OCI-LY1 (cell line): ENCODE measurements at regions not wholly inside any gene's neighbourhood (a gene's known extent, or its start where the extent isn't known, plus 50 kb on each side); places are given as distances from the start of the nearest gene placed in this dataset.

Source experiments
- CTCF ChIP-seq: fragments of 200-600 bp; sonication (generic), shearing (Covaris generic); IDR thresholded peaks from 2 replicates; pipeline ENCODE4 v1.5.1; 2017; ENCODE audit warnings: mild to moderate bottlenecking, antibody characterized with exemption, low read length, moderate library complexity, mixed read lengths
- EZH2 ChIP-seq: fragments of 200-600 bp; sonication (generic), shearing (Covaris generic); IDR thresholded peaks from 2 replicates; pipeline ENCODE4 v1.8.0; 2017; ENCODE audit warnings: borderline replicate concordance, mixed run types, mild to moderate bottlenecking, antibody characterized with exemption, low read length, moderate library complexity, mixed read lengths

- TF ChIP-seq EZH2: no peak
- no peak for TF ChIP-seq CTCF
Measured at GRCh38 chr7:45447296-45447695, 126.9 kb upstream of the ADCY1 start.
